HEK293 (cell line): ENCODE measurements at regions not wholly inside any gene's neighbourhood (a gene's known extent, or its start where the extent isn't known, plus 50 kb on each side); places are given as distances from the start of the nearest gene placed in this dataset.

Experiments used
- MYNN ChIP-seq: fragments of 450-650 bp; formaldehyde crosslinking; IDR thresholded peaks from 2 replicates; pipeline ENCODE4 v1.5.1; 2016; ENCODE audit warnings: missing biosample characterization, missing genetic modification characterization, borderline replicate concordance
- TF ChIP-seq, protein P1 (sequence below): fragments of 450-650 bp; formaldehyde crosslinking; IDR thresholded peaks from 2 replicates; pipeline ENCODE4 v1.5.1; 2016; ENCODE audit warnings: missing biosample characterization, missing genetic modification characterization
- TF ChIP-seq, protein P2 (sequence below): fragments of 450-650 bp; formaldehyde crosslinking; IDR thresholded peaks from 2 replicates; pipeline ENCODE4 v1.5.1; 2016; ENCODE audit warnings: missing biosample characterization, missing genetic modification characterization

DNA sequence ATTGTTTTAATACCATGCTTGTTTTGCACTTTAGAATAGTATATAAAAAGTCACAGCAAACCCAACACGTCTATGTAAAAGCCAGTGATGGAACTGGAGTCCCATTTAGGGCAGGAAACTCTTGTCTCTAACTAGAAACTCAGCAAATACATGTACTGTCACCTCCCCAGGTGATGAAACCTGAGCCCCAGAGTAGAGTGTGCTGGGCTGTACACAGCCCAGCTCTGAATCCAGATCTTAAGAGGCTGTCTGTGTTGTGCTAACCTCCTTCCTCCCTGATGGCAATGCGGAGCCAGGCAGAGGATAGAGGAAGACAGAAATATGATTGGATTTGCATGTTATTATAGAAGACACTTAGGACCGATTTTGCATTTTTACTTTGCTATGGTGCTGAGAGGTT is 317.5 kb upstream of the TRIB2 start:
- TF ChIP-seq, protein P1, sequence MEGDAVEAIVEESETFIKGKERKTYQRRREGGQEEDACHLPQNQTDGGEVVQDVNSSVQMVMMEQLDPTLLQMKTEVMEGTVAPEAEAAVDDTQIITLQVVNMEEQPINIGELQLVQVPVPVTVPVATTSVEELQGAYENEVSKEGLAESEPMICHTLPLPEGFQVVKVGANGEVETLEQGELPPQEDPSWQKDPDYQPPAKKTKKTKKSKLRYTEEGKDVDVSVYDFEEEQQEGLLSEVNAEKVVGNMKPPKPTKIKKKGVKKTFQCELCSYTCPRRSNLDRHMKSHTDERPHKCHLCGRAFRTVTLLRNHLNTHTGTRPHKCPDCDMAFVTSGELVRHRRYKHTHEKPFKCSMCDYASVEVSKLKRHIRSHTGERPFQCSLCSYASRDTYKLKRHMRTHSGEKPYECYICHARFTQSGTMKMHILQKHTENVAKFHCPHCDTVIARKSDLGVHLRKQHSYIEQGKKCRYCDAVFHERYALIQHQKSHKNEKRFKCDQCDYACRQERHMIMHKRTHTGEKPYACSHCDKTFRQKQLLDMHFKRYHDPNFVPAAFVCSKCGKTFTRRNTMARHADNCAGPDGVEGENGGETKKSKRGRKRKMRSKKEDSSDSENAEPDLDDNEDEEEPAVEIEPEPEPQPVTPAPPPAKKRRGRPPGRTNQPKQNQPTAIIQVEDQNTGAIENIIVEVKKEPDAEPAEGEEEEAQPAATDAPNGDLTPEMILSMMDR (tag by site-specific recombination): no peak
- TF ChIP-seq, protein P2, sequence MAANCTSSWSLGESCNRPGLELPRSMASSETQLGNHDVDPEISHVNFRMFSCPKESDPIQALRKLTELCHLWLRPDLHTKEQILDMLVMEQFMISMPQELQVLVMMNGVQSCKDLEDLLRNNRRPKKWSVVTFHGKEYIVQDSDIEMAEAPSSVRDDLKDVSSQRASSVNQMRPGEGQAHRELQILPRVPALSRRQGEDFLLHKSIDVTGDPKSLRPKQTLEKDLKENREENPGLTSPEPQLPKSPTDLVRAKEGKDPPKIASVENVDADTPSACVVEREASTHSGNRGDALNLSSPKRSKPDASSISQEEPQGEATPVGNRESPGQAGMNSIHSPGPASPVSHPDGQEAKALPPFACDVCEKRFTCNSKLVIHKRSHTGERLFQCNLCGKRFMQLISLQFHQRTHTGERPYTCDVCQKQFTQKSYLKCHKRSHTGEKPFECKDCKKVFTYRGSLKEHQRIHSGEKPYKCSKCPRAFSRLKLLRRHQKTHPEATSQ (tag by site-specific recombination): no peak
- TF ChIP-seq MYNN (tag by site-specific recombination): no peak
